ENCODE measurements at regions not wholly inside any gene's neighbourhood (a gene's known extent, or its start where the extent isn't known, plus 50 kb on each side); places are given as distances from the start of the nearest gene placed in this dataset.
A peak's percentile ranks its signal among the peaks of the same experiment; 100 is the strongest.

DNA sequence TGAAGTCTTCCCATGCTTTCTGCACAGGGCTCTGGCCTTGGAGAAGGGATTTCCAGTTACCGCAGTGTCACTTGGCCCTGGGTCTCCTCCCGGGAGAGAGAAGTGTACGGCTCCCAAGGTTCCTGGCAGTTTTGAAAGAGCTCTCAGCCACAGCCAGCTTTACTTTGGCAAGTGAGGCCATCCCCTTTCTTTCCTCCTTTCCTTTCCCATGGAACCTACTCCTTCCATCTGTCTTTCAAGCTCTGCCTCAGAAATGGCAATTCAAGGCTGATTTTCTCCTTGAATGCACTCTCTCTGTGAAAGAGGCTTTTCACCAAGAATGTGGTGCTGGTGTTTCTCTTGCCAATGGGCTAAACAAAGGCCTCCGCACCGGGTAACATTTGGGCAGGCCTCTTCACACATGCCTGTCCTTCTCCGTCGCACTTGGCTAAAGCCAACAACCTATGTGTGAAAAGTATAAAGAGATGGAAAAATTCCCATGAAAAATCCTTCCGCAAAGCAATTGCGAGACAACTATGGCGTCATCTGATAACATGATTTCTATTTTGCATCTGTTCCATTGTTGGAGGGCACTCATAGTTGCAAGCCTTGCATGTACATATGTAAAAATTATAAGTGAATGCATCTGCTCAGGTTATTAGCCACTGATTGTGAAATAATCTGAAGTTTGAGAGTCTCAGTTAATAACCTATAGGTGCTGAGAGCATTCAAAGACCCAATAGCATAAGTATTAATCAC lies 125.4 kb downstream of the PFKFB3 start:
- Mint-ChIP-seq H3K27ac (ENCODE audit: low read depth) (no peak overlapping the region), H3K27me3 (no peaks in the 10 kb centered on the region), H3K4me1 (peaks cover 5% of the 10 kb centered on the region), H3K9me3 (no peaks in the 10 kb centered on the region), H3K4me3 (no peak overlapping the region), H3K36me3 (ENCODE audit: insufficient read depth) (no peaks in the 10 kb centered on the region)
- DNase-seq (ENCODE audit: low spot score in 2 of 2) (no peak), ATAC-seq (replicated peaks; ENCODE audit: extremely low read depth, poor library complexity, severe bottlenecking) (no peak)

DNA sequence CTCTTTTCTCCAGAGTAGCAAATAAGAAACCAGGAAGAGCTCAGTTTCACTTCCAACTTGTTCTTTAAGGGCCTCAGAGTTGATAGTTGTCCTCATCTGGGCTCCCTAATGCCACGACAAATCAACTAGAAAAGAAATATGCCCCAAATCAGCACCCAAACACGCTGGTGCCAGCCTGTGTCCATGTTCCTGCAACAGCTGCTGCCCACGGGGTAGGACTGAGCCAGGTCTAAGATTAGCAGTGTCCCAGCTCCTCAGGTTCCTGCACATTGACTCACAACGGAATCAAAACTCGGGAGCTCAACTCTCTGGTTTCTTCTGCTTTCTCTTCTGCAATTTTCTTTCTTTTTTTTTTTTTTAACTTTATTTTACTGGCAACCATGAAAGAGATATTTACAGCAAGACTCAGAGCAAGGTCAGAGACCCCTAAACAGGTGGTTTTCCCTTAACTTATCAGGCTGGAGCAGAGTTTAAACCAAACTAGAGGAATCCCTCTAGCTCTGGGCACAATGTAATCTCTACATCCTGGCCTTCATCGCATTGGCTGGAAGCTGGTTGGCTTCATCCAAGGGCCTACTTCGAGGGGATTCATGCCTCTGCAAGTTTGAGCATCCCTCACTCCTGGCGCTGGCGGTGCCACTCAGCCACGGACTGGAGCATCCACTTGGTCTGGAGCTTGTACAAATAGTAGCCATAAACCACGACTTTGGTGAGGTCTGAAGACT lies 126.1 kb downstream of the PFKFB3 start:
- H3K27me3 Mint-ChIP-seq = peaks cover 7% of the 10 kb centered on the region
- peaks cover 5% of the 10 kb centered on the region for H3K4me1 Mint-ChIP-seq
- H3K9me3 Mint-ChIP-seq = no peaks in the 10 kb centered on the region
- H3K4me3 Mint-ChIP-seq = no peak overlapping the region
- H3K27ac Mint-ChIP-seq (ENCODE audit: low read depth) = no peak overlapping the region
- H3K36me3 Mint-ChIP-seq (ENCODE audit: insufficient read depth) = no peaks in the 10 kb centered on the region
- DNase-seq (ENCODE audit: low spot score in 2 of 2) (no peak), ATAC-seq (replicated peaks; ENCODE audit: extremely low read depth, poor library complexity, severe bottlenecking) (no peak)

DNA sequence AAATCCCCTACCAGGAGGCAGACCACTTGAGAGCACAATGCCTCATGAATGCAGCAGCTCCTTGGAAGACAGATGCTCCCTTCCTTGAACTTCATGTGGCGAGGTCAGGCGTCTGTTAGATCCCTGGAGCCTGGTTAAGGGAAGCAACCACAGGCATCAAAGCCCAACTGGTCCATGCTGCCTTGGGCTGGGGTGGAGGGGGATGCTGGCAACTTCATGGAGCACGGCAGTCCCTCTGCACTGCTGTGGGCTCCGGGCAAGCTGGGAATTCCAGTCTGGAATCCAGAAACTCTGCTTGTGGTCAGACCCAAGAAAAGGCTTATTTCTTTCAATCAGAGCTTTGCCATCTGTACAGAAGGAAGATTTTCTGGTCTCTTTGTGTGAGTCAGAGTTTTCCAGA lies 130.4 kb downstream of the PFKFB3 start:
- Mint-ChIP-seq H3K9me3 (no peaks in the 10 kb centered on the region), H3K27ac (ENCODE audit: low read depth) (no peak overlapping the region)

GRCh38 chr10:6333973-6334372 lies 131.2 kb downstream of the PFKFB3 start:
- no peak for DNase-seq (ENCODE audit: low spot score in 2 of 2)
- Mint-ChIP-seq H3K4me3 (no peak overlapping the region), H3K27me3 (peaks cover 11% of the 10 kb centered on the region), H3K27ac (ENCODE audit: low read depth) (no peak overlapping the region), H3K4me1 (peaks cover 5% of the 10 kb centered on the region), H3K36me3 (ENCODE audit: insufficient read depth) (no peaks in the 10 kb centered on the region), H3K9me3 (no peaks in the 10 kb centered on the region)
- ATAC-seq (replicated peaks; ENCODE audit: extremely low read depth, poor library complexity, severe bottlenecking) = no peak

More for the DNA sequence above, 130.4 kb downstream of the PFKFB3 start:
- DNase-seq (ENCODE audit: low spot score in 2 of 2) (no peak), ATAC-seq (replicated peaks; ENCODE audit: extremely low read depth, poor library complexity, severe bottlenecking) (no peak)
- H3K27me3 Mint-ChIP-seq = peaks cover 11% of the 10 kb centered on the region
- H3K36me3 Mint-ChIP-seq (ENCODE audit: insufficient read depth) = no peaks in the 10 kb centered on the region
- no peak overlapping the region for H3K4me3 Mint-ChIP-seq
- peaks cover 5% of the 10 kb centered on the region for H3K4me1 Mint-ChIP-seq

- ATAC-seq (replicated peaks; ENCODE audit: extremely low read depth, poor library complexity, severe bottlenecking) (no peak), DNase-seq (ENCODE audit: low spot score in 2 of 2) (no peak)
- Mint-ChIP-seq H3K4me3 (no peak overlapping the region), H3K27me3 (peaks cover 11% of the 10 kb centered on the region), H3K4me1 (no peaks in the 10 kb centered on the region), H3K36me3 (ENCODE audit: insufficient read depth) (no peaks in the 10 kb centered on the region), H3K9me3 (no peaks in the 10 kb centered on the region), H3K27ac (ENCODE audit: low read depth) (no peak overlapping the region)
These were observed 133.3 kb downstream of the PFKFB3 start for GRCh38 chr10:6336016-6336415.

- no peaks in the 10 kb centered on the region for H3K36me3 Mint-ChIP-seq (ENCODE audit: insufficient read depth)
These were observed 134.7 kb downstream of the PFKFB3 start for GRCh38 chr10:6337382-6337781.

GRCh38 chr10:6338361-6338760 lies 135.6 kb downstream of the PFKFB3 start:
- DNase-seq (ENCODE audit: low spot score in 2 of 2) = no peak
- no peak for ATAC-seq (replicated peaks; ENCODE audit: extremely low read depth, poor library complexity, severe bottlenecking)
- Mint-ChIP-seq H3K4me1 (no peaks in the 10 kb centered on the region), H3K27ac (ENCODE audit: low read depth) (no peak overlapping the region), H3K36me3 (ENCODE audit: insufficient read depth) (no peaks in the 10 kb centered on the region), H3K4me3 (no peak overlapping the region), H3K9me3 (no peaks in the 10 kb centered on the region), H3K27me3 (peaks cover 9% of the 10 kb centered on the region)

More at GRCh38 chr10:6337382-6337781, 134.7 kb downstream of the PFKFB3 start:
- DNase-seq (ENCODE audit: low spot score in 2 of 2) (no peak), ATAC-seq (replicated peaks; ENCODE audit: extremely low read depth, poor library complexity, severe bottlenecking) (no peak)
- Mint-ChIP-seq H3K4me3 (no peak overlapping the region), H3K9me3 (no peaks in the 10 kb centered on the region), H3K27me3 (peaks cover 11% of the 10 kb centered on the region), H3K27ac (ENCODE audit: low read depth) (no peak overlapping the region), H3K4me1 (no peaks in the 10 kb centered on the region)

GRCh38 chr10:6339891-6340290 lies 137.2 kb downstream of the PFKFB3 start:
- H3K9me3 Mint-ChIP-seq = no peaks in the 10 kb centered on the region
- no peak for ATAC-seq (replicated peaks; ENCODE audit: extremely low read depth, poor library complexity, severe bottlenecking)
- DNase-seq (ENCODE audit: low spot score in 2 of 2) = no peak
- no peaks in the 10 kb centered on the region for H3K4me1 Mint-ChIP-seq
- no peak overlapping the region for H3K4me3 Mint-ChIP-seq
- H3K36me3 Mint-ChIP-seq (ENCODE audit: insufficient read depth) = no peaks in the 10 kb centered on the region
- H3K27me3 Mint-ChIP-seq = no peaks in the 10 kb centered on the region
- H3K27ac Mint-ChIP-seq (ENCODE audit: low read depth) = no peak overlapping the region

GRCh38 chr10:6342096-6342685 lies 139.5 kb downstream of the PFKFB3 start:
- peak overlapping the region; percentile 56 for H3K27ac Mint-ChIP-seq (ENCODE audit: low read depth)
- DNase-seq (ENCODE audit: low spot score in 2 of 2) (no peak), ATAC-seq (replicated peaks; ENCODE audit: extremely low read depth, poor library complexity, severe bottlenecking) (no peak)
- H3K36me3 Mint-ChIP-seq (ENCODE audit: insufficient read depth) = no peaks in the 10 kb centered on the region
- peaks cover 10% of the 10 kb centered on the region for H3K4me1 Mint-ChIP-seq
- H3K9me3 Mint-ChIP-seq = no peaks in the 10 kb centered on the region
- H3K4me3 Mint-ChIP-seq = no peak overlapping the region
- no peaks in the 10 kb centered on the region for H3K27me3 Mint-ChIP-seq

DNA sequence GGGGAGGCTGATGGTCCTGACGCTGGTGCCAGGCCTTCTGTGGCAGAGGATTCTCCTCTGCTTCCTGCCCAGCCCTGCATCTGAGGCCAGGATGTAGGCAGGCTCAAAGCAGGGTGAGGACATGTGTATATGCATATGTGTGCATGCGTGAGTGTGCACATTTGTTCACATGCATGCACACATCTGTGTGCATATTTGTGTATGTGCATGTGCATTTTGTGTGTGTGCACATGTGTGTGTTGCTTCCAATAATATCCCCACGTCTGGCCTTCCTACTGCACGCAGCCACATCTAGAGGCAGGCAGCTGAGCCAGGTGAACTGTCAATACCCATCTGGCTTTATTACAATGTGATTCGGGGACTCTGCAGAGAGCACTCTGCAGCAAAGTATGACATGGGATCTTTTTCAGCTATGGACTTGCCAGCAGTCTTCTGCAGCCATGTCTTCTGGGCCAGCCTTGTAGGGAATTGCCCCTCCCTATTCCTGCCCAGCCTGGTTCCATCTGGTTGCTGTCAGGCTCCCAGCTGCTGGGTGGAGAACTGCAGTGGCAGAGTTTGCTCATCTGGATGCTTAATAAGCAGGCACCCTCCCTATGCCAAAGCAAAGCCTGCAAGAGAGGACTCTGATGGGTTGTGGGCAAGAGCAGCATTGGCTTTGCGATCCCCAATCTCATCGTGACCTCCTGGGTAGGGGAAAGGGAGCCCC lies 140.7 kb downstream of the PFKFB3 start:
- H3K36me3 Mint-ChIP-seq (ENCODE audit: insufficient read depth) = peaks cover 8% of the 10 kb centered on the region
- H3K4me1 Mint-ChIP-seq = peaks cover 22% of the 10 kb centered on the region
- ATAC-seq (replicated peaks; ENCODE audit: extremely low read depth, poor library complexity, severe bottlenecking) = no peak
- no peak for DNase-seq (ENCODE audit: low spot score in 2 of 2)
- H3K9me3 Mint-ChIP-seq = no peaks in the 10 kb centered on the region
- H3K4me3 Mint-ChIP-seq = no peak overlapping the region
- peak overlapping the region; percentile 56 for H3K27ac Mint-ChIP-seq (ENCODE audit: low read depth)
- no peaks in the 10 kb centered on the region for H3K27me3 Mint-ChIP-seq

GRCh38 chr10:6345404-6345803 lies 142.7 kb downstream of the PFKFB3 start:
- H3K27ac Mint-ChIP-seq (ENCODE audit: low read depth) = no peak overlapping the region

GRCh38 chr10:6346631-6347030 lies 143.9 kb downstream of the PFKFB3 start:
- Mint-ChIP-seq H3K36me3 (ENCODE audit: insufficient read depth) (peaks cover 8% of the 10 kb centered on the region), H3K27me3 (no peaks in the 10 kb centered on the region), H3K27ac (ENCODE audit: low read depth) (peak overlapping the region; percentile 88), H3K4me1 (peaks cover 35% of the 10 kb centered on the region), H3K9me3 (no peaks in the 10 kb centered on the region), H3K4me3 (no peak overlapping the region)
- DNase-seq (ENCODE audit: low spot score in 2 of 2) (no peak), ATAC-seq (replicated peaks; ENCODE audit: extremely low read depth, poor library complexity, severe bottlenecking) (no peak)

More at GRCh38 chr10:6345404-6345803, 142.7 kb downstream of the PFKFB3 start:
- DNase-seq (ENCODE audit: low spot score in 2 of 2) (no peak), ATAC-seq (replicated peaks; ENCODE audit: extremely low read depth, poor library complexity, severe bottlenecking) (no peak)
- Mint-ChIP-seq H3K36me3 (ENCODE audit: insufficient read depth) (peaks cover 8% of the 10 kb centered on the region), H3K4me1 (peaks cover 34% of the 10 kb centered on the region), H3K9me3 (no peaks in the 10 kb centered on the region), H3K4me3 (no peak overlapping the region), H3K27me3 (no peaks in the 10 kb centered on the region)

Data from central memory CD8-positive, alpha-beta T cell (primary cell).